C4-2B (cell line): ENCODE measurements at regions not wholly inside any gene's neighbourhood (a gene's known extent, or its start where the extent isn't known, plus 50 kb on each side); places are given as distances from the start of the nearest gene placed in this dataset.

Experiments
- CTCF ChIP-seq: fragments of 450-650 bp; conservative IDR thresholded peaks from 2 replicates; pipeline ENCODE4 v1.5.1; 2017; ENCODE audit warnings: mild to moderate bottlenecking
- ZFX ChIP-seq: fragments of 450-650 bp; IDR thresholded peaks from 2 replicates; pipeline ENCODE4 v1.6.1; 2017

GRCh38 chr13:59360108-59360507 is 803.6 kb downstream of the DIAPH3 start:
- TF ChIP-seq CTCF: no peak
- TF ChIP-seq ZFX: no peak
